CD14-positive monocyte (primary cell): ENCODE measurements at regions not wholly inside any gene's neighbourhood (a gene's known extent, or its start where the extent isn't known, plus 50 kb on each side); places are given as distances from the start of the nearest gene placed in this dataset.
A peak's percentile ranks its signal among the peaks of the same experiment; 100 is the strongest.

Source experiments
- DNase-seq, 3 donors: peaks; one replicate each; pipeline ENCODE4 v3.0.0-alpha.2; 2011 to 2022
- H2AFZ ChIP-seq: 2 replicates; pipeline ENCODE4 v1.6.0; 2012; ENCODE audit warnings: mild to moderate bottlenecking, low read depth, low read length, inconsistent platforms; ENCODE audit not compliant: insufficient read depth, poor library complexity, severe bottlenecking
- H3K27ac ChIP-seq, 2 donors: 1 replicate in 1 of 2; 2 replicates in 1 of 2; pipeline ENCODE4 v1.5.1; 2012 to 2013; ENCODE audit warnings: low read length in 2 of 2, control low read depth in 1 of 2, inconsistent platforms in 1 of 2, low read depth in 1 of 2, mild to moderate bottlenecking in 1 of 2
- H3K27me3 ChIP-seq, 2 donors: one replicate each; pipeline versions ENCODE4 v1.6.0 to v1.6.1; 2011 to 2013; ENCODE audit warnings: low read length in 2 of 2; ENCODE audit not compliant: control insufficient read depth in 2 of 2, insufficient read depth in 2 of 2
- H3K36me3 ChIP-seq, 2 donors: replicated peaks in 1 of 2; 1 replicate in 1 of 2; 2 replicates in 1 of 2; pipeline versions ENCODE4 v1.5.1 to v1.6.1; 2012 to 2013; ENCODE audit warnings: low read length in 2 of 2, control low read depth in 1 of 2, inconsistent platforms in 1 of 2, mild to moderate bottlenecking in 1 of 2; ENCODE audit not compliant: insufficient read depth in 2 of 2, control insufficient read depth in 1 of 2
- H3K4me1 ChIP-seq, 2 donors: 1 replicate in 1 of 2; 2 replicates in 1 of 2; pipeline versions ENCODE4 v1.5.1 to v1.6.1; 2012 to 2013; ENCODE audit warnings: low read length in 2 of 2, control low read depth in 1 of 2, inconsistent platforms in 1 of 2, mild to moderate bottlenecking in 1 of 2, moderate library complexity in 1 of 2; ENCODE audit not compliant: insufficient read depth in 2 of 2, control insufficient read depth in 1 of 2
- H3K4me2 ChIP-seq: replicated peaks from 2 replicates; pipeline ENCODE3; 2012; ENCODE audit warnings: low read length, moderate library complexity, mild to moderate bottlenecking; ENCODE audit not compliant: poor library complexity, severe bottlenecking; ENCODE audit errors: extremely low read depth
- H3K4me3 ChIP-seq, 3 experiments: fragments of 200-600 bp in 1 of 3; sonication (generic) in 1 of 3; replicated peaks in 1 of 3; 1 replicate in 2 of 3; 2 replicates in 1 of 3; pipeline ENCODE4 v1.5.1; 2011 to 2013; ENCODE audit warnings: low read length in 3 of 3, mild to moderate bottlenecking in 3 of 3, control low read depth in 2 of 3, low read depth in 2 of 3, inconsistent platforms in 1 of 3, moderate library complexity in 1 of 3
- H3K79me2 ChIP-seq: 2 replicates; pipeline ENCODE4 v1.6.0; 2012; ENCODE audit warnings: mild to moderate bottlenecking, control low read depth, inconsistent platforms, low read length, moderate library complexity; ENCODE audit not compliant: insufficient read depth
- H3K9ac ChIP-seq: 2 replicates; pipeline ENCODE4 v1.6.0; 2017; ENCODE audit warnings: low read length, mild to moderate bottlenecking; ENCODE audit not compliant: insufficient read depth, poor library complexity, severe bottlenecking
- H3K9me3 ChIP-seq, 2 donors: replicated peaks in 1 of 2; 1 replicate in 1 of 2; 2 replicates in 1 of 2; pipeline versions ENCODE4 v1.5.1 to v1.6.1; 2012 to 2013; ENCODE audit warnings: low read length in 2 of 2, control low read depth in 1 of 2; ENCODE audit not compliant: control insufficient read depth in 1 of 2, insufficient read depth in 1 of 2
- H4K20me1 ChIP-seq: 2 replicates; pipeline ENCODE4 v1.6.0; 2012; ENCODE audit warnings: mild to moderate bottlenecking, low read length, control low read depth, moderate library complexity; ENCODE audit not compliant: insufficient read depth
- H3K27ac Mint-ChIP-seq, 7 donors: one replicate each; pipeline ENCODE4 v1.8.0; 2020; ENCODE audit warnings: mild to moderate bottlenecking in 7 of 7, mixed read lengths in 7 of 7, moderate library complexity in 6 of 7, inconsistent platforms in 2 of 7
- H3K27me3 Mint-ChIP-seq, 3 donors: one replicate each; pipeline ENCODE4 v1.8.0; 2021 to 2022; ENCODE audit warnings: low read depth in 3 of 3, mild to moderate bottlenecking in 3 of 3, mixed read lengths in 3 of 3, moderate library complexity in 3 of 3, inconsistent platforms in 1 of 3
- H3K36me3 Mint-ChIP-seq, 2 donors: one replicate each; pipeline ENCODE4 v1.8.0; 2020; ENCODE audit warnings: mixed read lengths in 2 of 2, inconsistent platforms in 1 of 2, mild to moderate bottlenecking in 1 of 2
- H3K4me1 Mint-ChIP-seq: one replicate; pipeline ENCODE4 v1.8.0; 2020; ENCODE audit warnings: mild to moderate bottlenecking, mixed read lengths
- H3K4me3 Mint-ChIP-seq, 2 donors: one replicate each; pipeline ENCODE4 v1.8.0; 2020; ENCODE audit warnings: mild to moderate bottlenecking in 2 of 2, mixed read lengths in 2 of 2, moderate library complexity in 1 of 2
- H3K9me3 Mint-ChIP-seq, 7 donors: one replicate each; pipeline ENCODE4 v1.8.0; 2020 to 2022; ENCODE audit warnings: mixed read lengths in 7 of 7, mild to moderate bottlenecking in 6 of 7, moderate library complexity in 6 of 7, inconsistent platforms in 2 of 7
- WGBS: methylation state at CpG from one replicate; pipeline ENCODE4 v1.1.5; 2013; ENCODE audit warnings: missing lambda C conversion rate; ENCODE audit not compliant: insufficient coverage; 5-methylcytosine and 5-hydroxymethylcytosine counted together
- intact Hi-C, 2 donors: fragments of 100-400 bp; cut with micrococcal nuclease; formaldehyde crosslinking; loops; one replicate each; pipeline versions ENCODE4 v1.15.0 to v1.15.1; 2023
- TF ChIP-seq, protein P1 (sequence below): fragments of 200-600 bp; IDR thresholded peaks from one replicate; pipeline ENCODE4 v1.8.0; 2022; ENCODE audit warnings: antibody characterized with exemption, mild to moderate bottlenecking

GRCh38 chr6:163893609-163894189 is 479.2 kb downstream of the QKI start:
- H3K27me3 ChIP-seq, result no peaks in the 10 kb centered on the region
- peaks cover 0 to 5% (median 2%) of the 10 kb centered on the region in 7 donors for H3K9me3 Mint-ChIP-seq
- no peak overlapping the region for H3K9ac ChIP-seq
- H3K36me3 ChIP-seq, result no peaks in the 10 kb centered on the region
- DNase-seq, result no peak
- H2AFZ ChIP-seq, result no peak overlapping the region
- peaks cover 3 to 7% (median 5%) of the 10 kb centered on the region in 3 donors for H3K27me3 Mint-ChIP-seq
- H3K4me2 ChIP-seq, result no peak overlapping the region
- no peaks in the 10 kb centered on the region for H3K9me3 ChIP-seq
- peak overlapping the region in 1 of 7 donors; percentile 45 for H3K27ac Mint-ChIP-seq
- no peaks in the 10 kb centered on the region for H3K4me1 Mint-ChIP-seq
- H3K4me3 ChIP-seq, result no peak overlapping the region
- H3K79me2 ChIP-seq, result no peaks in the 10 kb centered on the region
- no peaks in the 10 kb centered on the region for H3K4me1 ChIP-seq
- intact Hi-C loops, result no loop called here
- WGBS, result 100% methylated on average over 1 of the region's 4 CpGs
- H4K20me1 ChIP-seq, result no peaks in the 10 kb centered on the region
- TF ChIP-seq, protein P1, sequence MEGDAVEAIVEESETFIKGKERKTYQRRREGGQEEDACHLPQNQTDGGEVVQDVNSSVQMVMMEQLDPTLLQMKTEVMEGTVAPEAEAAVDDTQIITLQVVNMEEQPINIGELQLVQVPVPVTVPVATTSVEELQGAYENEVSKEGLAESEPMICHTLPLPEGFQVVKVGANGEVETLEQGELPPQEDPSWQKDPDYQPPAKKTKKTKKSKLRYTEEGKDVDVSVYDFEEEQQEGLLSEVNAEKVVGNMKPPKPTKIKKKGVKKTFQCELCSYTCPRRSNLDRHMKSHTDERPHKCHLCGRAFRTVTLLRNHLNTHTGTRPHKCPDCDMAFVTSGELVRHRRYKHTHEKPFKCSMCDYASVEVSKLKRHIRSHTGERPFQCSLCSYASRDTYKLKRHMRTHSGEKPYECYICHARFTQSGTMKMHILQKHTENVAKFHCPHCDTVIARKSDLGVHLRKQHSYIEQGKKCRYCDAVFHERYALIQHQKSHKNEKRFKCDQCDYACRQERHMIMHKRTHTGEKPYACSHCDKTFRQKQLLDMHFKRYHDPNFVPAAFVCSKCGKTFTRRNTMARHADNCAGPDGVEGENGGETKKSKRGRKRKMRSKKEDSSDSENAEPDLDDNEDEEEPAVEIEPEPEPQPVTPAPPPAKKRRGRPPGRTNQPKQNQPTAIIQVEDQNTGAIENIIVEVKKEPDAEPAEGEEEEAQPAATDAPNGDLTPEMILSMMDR, result no peak
- H3K27ac ChIP-seq, result no peak overlapping the region
- no peaks in the 10 kb centered on the region for H3K36me3 Mint-ChIP-seq
- no peak overlapping the region for H3K4me3 Mint-ChIP-seq

DNA sequence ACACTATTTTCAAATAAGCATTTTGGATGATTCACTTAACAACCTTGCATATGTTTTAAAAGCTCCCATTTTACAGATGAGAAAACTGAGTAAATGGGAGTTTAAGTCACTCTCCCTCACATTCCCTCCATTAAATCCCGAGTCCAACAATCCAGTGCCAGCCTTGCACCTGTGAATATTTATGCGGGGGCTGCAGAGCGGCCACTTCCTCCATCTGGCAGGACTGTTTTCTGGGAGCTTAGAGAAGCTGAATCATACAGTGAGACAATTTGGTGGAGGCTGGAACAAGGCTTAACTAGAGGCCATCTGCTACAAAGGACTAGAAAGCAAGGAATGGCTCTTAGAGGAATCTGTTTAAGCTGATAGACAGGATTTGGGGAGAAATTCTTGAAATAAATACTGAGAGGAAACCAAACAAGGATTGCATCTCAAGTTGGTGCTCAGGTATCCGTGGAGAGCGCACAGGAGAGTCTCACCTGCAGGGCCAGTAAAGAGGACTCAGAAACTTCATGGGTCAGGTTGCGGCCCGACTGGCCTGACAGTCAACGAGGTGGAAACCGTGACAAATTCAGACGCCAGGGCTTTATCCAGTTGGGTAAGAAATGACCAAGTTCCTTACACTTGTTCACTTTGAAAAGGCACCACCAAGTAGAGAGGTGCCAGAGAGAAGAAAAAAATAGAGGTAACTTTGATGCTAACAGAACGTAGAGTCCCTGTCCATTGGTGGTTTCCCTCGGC is 478.5 kb downstream of the QKI start:
- no peak overlapping the region for H3K9ac ChIP-seq
- H2AFZ ChIP-seq, result no peak overlapping the region
- Mint-ChIP-seq H3K9me3 (peaks cover 0 to 8% (median 3%) of the 10 kb centered on the region in 7 donors), H3K4me1 (peaks cover 2% of the 10 kb centered on the region), H3K4me3 (no peak overlapping the region), H3K27me3 (peaks cover 3 to 7% (median 5%) of the 10 kb centered on the region in 3 donors), H3K27ac (no peak overlapping the region), H3K36me3 (no peaks in the 10 kb centered on the region)
- no peaks in the 10 kb centered on the region for H3K9me3 ChIP-seq
- no peaks in the 10 kb centered on the region for H4K20me1 ChIP-seq
- no peaks in the 10 kb centered on the region for H3K4me1 ChIP-seq
- no peak overlapping the region for H3K4me3 ChIP-seq
- no peaks in the 10 kb centered on the region for H3K36me3 ChIP-seq
- H3K79me2 ChIP-seq, result no peaks in the 10 kb centered on the region
- TF ChIP-seq, protein P1, result no peak
- WGBS, result 91% methylated on average over 8 of the region's 12 CpGs
- no peaks in the 10 kb centered on the region for H3K27me3 ChIP-seq
- intact Hi-C loops, result no loop called here
- H3K4me2 ChIP-seq, result no peak overlapping the region
- no peak for DNase-seq
- H3K27ac ChIP-seq, result no peak overlapping the region
